NCI-H1694 (cell line): ENCODE measurements at regions not wholly inside any gene's neighbourhood (a gene's known extent, or its start where the extent isn't known, plus 50 kb on each side); places are given as distances from the start of the nearest gene placed in this dataset.

Experiments
- DNase-seq: peaks from one replicate; lab custom pipeline; 2025; lab: John Stamatoyannopoulos, UW

- DNase-seq = no peak
Measured at GRCh38 chr10:21203473-21204107, 306.5 kb upstream of the NEBL start.

- DNase-seq = no peak
Measured at GRCh38 chr10:21202776-21203462, 305.8 kb upstream of the NEBL start.

- no peak for DNase-seq
Measured at GRCh38 chr10:21199501-21199900, 302.4 kb upstream of the NEBL start.

DNA sequence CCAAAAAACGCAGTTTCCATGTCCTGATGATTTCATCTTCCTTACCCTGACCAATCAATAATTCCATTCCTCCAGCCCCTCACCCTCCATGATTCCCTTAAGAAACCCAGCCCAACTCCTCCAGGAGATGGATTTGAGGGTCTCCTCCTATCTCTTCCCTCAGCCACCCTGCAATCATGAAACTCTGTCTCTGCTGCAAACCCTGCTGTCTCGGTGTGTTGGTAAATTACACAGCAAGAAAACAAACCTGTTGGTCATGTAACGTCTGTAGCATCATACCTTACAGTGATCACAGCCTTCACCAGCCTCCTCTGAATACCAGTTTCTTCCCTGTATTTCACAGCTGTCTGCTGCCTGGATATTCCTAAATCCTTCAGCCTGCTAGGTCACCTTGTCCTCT lies 300.7 kb upstream of the NEBL start:
- DNase-seq = no peak

DNA sequence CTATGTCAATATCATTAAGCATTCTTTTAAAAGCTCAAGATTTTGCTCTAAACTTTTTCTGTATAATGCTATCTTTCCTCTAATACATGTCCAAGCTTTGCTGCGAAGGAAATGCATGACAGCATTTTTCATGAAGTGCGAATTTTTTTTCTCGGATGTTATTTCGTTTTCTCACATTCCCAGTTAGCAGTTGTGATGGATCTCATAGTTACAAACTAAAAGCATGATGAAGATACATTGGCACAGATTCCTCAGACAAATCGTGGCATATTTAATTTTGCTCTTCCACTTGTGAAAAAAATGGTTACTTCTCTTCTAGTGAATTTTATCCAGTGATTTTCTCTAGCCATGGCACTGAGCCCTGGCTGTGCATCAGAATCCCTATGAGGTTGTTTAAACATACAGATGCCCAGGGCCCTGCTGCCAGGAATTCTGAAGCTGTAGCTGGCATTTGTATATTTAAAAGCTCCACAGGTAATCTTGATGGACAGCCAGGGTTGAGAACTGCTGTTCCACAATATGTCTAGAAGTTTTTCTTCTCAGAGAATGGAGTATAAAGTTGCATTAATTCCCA lies 299.8 kb upstream of the NEBL start:
- DNase-seq = no peak

DNA sequence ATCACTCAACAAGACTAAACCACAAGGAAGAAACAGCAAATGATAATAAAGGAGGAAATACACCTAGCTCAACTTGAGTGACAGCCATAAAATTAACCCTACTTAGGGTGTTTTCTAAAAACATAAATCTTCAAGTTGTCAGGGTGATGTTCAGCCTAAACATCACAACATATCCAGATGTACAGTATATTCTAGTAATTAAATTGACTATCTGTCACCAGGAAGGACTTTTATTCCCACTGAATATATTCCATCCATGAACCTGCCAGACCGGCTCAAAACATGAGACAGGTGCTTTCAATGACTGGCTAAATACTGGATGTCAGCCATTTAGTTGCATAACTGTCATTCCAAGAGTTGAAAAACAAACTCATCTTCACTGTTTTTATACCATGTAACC lies 298.1 kb upstream of the NEBL start:
- DNase-seq = no peak

DNA sequence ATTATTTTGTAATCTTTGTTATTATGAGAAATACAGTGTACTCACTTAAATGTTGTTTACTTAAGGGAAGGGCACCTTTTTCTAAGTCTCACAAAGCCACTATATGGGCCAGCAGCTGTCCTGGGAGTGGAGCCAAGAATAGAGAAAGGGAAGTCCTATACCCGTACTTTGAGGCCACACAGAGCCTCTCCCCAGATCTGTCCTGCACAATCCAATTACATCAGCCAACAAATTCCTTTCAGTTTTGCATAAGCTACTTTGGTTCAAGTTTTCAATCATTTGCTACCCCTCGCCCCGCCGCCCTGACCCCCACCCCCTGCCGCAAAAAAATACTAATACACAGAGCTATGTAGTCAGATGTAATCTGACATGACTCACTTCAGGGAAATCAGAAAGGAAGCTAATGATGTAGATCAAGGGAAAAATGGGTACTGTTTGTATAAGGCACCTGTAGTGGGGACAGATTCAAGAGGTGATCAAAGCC lies 297.4 kb upstream of the NEBL start:
- DNase-seq = no peak

- DNase-seq = no peak
Measured at GRCh38 chr10:21193196-21193595, 296.1 kb upstream of the NEBL start.

DNA sequence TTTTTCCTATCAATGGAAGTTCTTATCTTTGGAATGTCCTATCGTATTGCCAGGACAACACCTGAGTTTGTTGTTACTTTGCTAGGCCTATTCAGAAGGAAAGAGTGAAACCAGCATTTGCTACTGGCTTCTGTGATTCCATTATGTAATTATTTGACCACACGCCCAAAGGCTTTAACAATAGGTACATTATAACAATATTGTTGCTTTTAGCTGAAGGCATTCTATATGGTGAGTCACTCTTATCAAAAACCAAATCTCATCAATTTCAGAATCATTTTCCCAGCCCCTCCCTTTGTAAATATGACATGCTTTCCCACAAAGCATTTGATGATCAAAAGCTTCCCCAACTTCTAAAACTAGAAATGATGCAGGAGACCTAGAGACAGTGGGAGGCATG lies 294.4 kb upstream of the NEBL start:
- no peak for DNase-seq

DNA sequence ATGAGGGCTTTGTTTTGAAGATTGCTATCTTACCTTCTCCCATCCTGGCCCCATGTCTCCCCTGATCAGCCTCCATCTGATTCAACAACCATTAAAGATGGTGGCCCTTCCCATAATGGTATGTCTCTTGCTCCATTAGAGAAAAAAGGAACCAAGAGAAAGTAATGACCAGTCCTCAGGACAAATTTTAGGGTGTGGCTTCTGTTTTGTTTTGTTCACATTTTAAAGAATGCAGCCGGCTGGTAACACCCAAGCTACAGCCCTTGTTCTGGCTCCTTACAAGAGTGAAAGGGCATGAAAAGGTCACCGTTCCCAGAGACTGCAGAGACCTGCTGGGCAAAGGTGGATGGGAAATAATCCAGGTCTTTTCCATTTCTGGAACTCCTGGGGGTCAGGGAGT lies 287.9 kb upstream of the NEBL start:
- no peak for DNase-seq

DNA sequence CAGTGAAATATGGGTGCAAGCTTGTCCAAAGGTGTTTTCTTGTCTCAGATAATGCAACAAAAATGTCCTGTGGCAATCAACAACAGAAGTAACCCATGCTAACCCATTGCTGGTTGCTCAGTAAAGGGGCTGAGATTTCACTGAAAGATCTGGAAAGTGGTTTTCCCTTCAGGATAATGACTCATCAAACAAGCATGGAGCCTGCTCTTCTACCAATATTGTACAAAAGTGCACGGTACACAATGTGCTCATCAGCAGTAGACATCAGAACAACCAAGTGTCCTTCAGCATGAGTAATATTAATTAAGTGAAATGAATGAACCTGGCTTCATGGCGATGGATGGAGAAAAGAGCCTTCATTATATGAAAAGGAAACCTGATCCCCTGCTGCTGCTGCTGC lies 287.1 kb upstream of the NEBL start:
- DNase-seq = no peak

DNA sequence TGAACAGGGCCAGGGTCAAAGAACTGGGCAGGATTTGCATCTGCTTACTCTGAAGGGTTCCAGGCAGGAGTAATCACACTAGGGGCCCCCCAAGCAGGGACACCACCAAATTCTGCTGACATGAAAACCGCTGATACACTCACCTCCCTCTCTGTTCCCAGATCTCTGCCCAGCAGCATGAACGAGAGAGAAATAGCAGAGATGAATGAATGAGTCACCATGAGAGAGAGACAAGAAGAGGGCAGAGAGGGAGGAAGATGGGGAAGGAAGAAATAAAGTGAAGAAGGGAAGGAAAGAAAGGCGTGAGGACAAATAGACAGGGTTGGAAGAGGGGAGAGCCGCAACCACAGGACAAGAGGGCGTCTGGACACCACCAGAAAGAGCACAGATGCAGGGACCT lies 285.9 kb upstream of the NEBL start:
- no peak for DNase-seq

DNA sequence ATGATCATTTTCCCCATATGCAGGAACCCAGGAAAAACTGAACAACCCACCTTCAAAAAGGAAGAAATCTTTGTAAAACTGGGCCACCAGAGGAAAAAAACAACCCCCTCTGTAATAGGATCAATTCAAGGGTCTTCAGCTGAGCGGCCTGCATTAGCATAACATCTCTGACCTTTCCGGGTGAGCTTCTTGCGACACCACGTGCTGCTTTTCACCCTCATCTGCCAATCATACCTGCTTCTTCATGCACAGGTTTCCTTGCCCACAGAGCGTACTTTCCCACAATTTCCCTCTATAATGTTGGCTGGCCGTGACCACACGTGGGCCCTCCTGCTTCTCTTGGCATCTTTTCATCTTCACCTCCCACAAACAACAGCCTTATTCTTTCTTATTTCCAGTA lies 284.3 kb upstream of the NEBL start:
- DNase-seq = no peak

GRCh38 chr10:21180604-21181003 lies 283.5 kb upstream of the NEBL start:
- no peak for DNase-seq

GRCh38 chr10:21176934-21177480 lies 279.9 kb upstream of the NEBL start:
- no peak for DNase-seq

GRCh38 chr10:21175797-21176196 lies 278.7 kb upstream of the NEBL start:
- DNase-seq = no peak

DNA sequence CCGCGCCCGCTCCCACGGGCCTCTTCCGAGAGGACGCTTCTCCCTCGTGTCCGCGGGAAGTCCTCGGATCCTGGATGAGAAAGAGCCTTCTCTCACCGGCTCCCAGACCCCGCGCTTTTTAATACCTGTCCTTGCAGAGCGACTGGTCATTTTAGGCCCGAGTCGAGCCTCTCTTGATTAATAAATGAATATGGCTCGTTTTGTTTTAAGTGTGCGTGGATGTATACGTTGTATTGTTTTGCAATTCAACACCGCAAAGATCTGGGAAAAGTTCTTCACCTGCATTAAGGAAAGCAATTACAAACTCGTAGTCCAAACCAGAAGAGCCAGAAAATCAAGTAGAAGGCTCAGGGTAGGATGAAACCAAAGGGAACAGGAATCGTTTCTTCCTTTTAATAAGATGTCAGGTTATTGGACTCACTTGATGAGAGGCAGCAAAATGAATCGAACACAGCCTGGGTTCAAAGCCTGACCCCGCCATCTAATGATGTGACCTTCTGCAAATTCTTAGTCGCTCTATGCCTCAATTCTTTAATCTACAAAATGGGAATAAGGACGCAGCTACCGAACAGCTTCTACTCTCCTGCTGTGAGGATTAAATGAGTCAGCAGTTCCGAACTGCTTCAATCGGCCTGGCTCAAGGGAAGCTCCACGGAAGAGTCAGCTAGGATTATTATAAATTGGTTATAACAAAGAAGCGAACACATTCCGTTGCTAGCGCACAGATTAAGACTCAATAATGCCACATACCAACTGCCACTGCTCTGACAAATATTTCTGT lies 277.8 kb upstream of the NEBL start:
- DNase-seq = no peak

- no peak for DNase-seq
Measured at GRCh38 chr10:21173802-21174714, 276.9 kb upstream of the NEBL start.

- DNase-seq = no peak
Measured at GRCh38 chr10:21172930-21173801, 276.1 kb upstream of the NEBL start.

DNA sequence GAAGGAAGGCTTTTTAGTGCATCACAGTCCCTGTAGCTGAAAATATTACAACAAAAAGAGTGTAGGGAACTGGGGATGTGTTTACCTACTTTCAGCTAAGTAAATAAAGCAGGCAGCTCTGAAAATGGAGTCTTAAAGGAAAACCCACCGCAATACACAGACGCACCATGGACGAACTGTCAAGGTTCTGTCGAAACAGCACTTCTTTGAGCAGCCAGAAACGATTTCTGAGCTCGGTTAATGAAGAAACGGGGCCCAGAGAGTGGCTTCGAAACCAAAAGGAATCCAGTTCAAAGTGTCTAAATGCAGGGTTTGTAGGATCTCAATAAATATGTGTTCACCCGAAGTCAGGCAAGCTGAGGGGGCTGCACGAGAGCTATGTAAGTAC lies 275.4 kb upstream of the NEBL start:
- no peak for DNase-seq
